Osteocyte (in vitro differentiated cells): ENCODE measurements at regions not wholly inside any gene's neighbourhood (a gene's known extent, or its start where the extent isn't known, plus 50 kb on each side); places are given as distances from the start of the nearest gene placed in this dataset.

Source experiments
- DNase-seq: peaks from one replicate; pipeline ENCODE4 v3.0.0; 2021; ENCODE audit warnings: mixed read lengths; ENCODE audit not compliant: unreplicated experiment; ENCODE audit errors: extremely low spot score
- H3K27ac Mint-ChIP-seq: one replicate; pipeline ENCODE4 v1.8.0; 2021; ENCODE audit warnings: mild to moderate bottlenecking, mixed read lengths; ENCODE audit not compliant: unreplicated experiment
- H3K27me3 Mint-ChIP-seq: one replicate; pipeline ENCODE4 v1.8.0; 2021; ENCODE audit warnings: mixed read lengths; ENCODE audit not compliant: unreplicated experiment
- H3K36me3 Mint-ChIP-seq: one replicate; pipeline ENCODE4 v1.8.0; 2021; ENCODE audit warnings: mixed read lengths; ENCODE audit not compliant: unreplicated experiment
- H3K4me1 Mint-ChIP-seq: one replicate; pipeline ENCODE4 v1.8.0; 2021; ENCODE audit warnings: mixed read lengths; ENCODE audit not compliant: unreplicated experiment
- H3K4me3 Mint-ChIP-seq: one replicate; pipeline ENCODE4 v1.8.0; 2021; ENCODE audit warnings: mild to moderate bottlenecking, moderate library complexity, mixed read lengths; ENCODE audit not compliant: unreplicated experiment
- H3K9me3 Mint-ChIP-seq: one replicate; pipeline ENCODE4 v1.8.0; 2021; ENCODE audit warnings: mixed read lengths; ENCODE audit not compliant: unreplicated experiment
- CTCF ChIP-seq: fragments of 200-600 bp; sonication (generic); IDR thresholded peaks from 2 replicates; pipeline ENCODE4 v1.5.0; 2021; ENCODE audit warnings: antibody characterized with exemption, mild to moderate bottlenecking, moderate library complexity

DNA sequence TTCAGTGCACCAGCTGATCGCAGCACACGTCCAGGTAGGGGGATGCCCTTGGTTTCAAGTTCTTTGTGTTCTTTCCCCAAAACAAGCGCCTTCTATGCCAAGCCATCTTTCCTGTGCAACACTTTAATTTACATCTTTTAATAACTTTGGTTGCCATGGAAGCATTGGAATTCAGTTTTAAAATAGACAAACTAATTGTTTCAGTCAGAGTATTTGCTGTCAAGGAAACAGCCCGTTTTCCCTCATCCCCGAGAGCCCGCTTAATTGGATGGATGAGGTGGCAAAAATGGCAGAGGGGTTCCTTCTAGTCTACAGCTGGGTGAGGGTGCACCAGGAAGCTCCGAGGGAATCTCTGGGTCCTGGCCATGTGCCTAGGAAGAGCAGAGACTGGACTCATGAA, 793.7 kb upstream of the EEF2KMT start:
- Mint-ChIP-seq H3K27ac (no peak overlapping the region), H3K36me3 (no peaks in the 10 kb centered on the region), H3K4me1 (no peaks in the 10 kb centered on the region), H3K4me3 (no peak overlapping the region), H3K27me3 (no peaks in the 10 kb centered on the region), H3K9me3 (peaks cover 58% of the 10 kb centered on the region)
- DNase-seq: no peak
- TF ChIP-seq CTCF: no peak

GRCh38 chr16:5885521-5885920, 787.9 kb upstream of the EEF2KMT start:
- no peak for DNase-seq
- no peaks in the 10 kb centered on the region for H3K36me3 Mint-ChIP-seq
- H3K27ac Mint-ChIP-seq: no peak overlapping the region
- no peak overlapping the region for H3K4me3 Mint-ChIP-seq
- H3K27me3 Mint-ChIP-seq: no peaks in the 10 kb centered on the region
- no peaks in the 10 kb centered on the region for H3K4me1 Mint-ChIP-seq
- peaks cover 55% of the 10 kb centered on the region for H3K9me3 Mint-ChIP-seq
- no peak for TF ChIP-seq CTCF

- Mint-ChIP-seq H3K27me3 (no peaks in the 10 kb centered on the region), H3K4me1 (no peaks in the 10 kb centered on the region)
- no peak for TF ChIP-seq CTCF
Observed at GRCh38 chr16:5884996-5885395, 787.4 kb upstream of the EEF2KMT start.

GRCh38 chr16:5884339-5884738, 786.7 kb upstream of the EEF2KMT start:
- TF ChIP-seq CTCF: no peak
- no peaks in the 10 kb centered on the region for H3K4me1 Mint-ChIP-seq
- H3K27ac Mint-ChIP-seq: no peak overlapping the region
- H3K4me3 Mint-ChIP-seq: no peak overlapping the region
- no peak for DNase-seq
- no peaks in the 10 kb centered on the region for H3K27me3 Mint-ChIP-seq
- no peaks in the 10 kb centered on the region for H3K36me3 Mint-ChIP-seq
- peaks cover 53% of the 10 kb centered on the region for H3K9me3 Mint-ChIP-seq

More at GRCh38 chr16:5884996-5885395, 787.4 kb upstream of the EEF2KMT start:
- H3K27ac Mint-ChIP-seq: no peak overlapping the region
- no peak for DNase-seq
- no peak overlapping the region for H3K4me3 Mint-ChIP-seq
- H3K36me3 Mint-ChIP-seq: no peaks in the 10 kb centered on the region
- H3K9me3 Mint-ChIP-seq: peaks cover 59% of the 10 kb centered on the region

- no peaks in the 10 kb centered on the region for H3K4me1 Mint-ChIP-seq
- DNase-seq: no peak
- peaks cover 42% of the 10 kb centered on the region for H3K9me3 Mint-ChIP-seq
- H3K27ac Mint-ChIP-seq: no peak overlapping the region
- no peak for TF ChIP-seq CTCF
- H3K27me3 Mint-ChIP-seq: no peaks in the 10 kb centered on the region
- no peak overlapping the region for H3K4me3 Mint-ChIP-seq
- no peaks in the 10 kb centered on the region for H3K36me3 Mint-ChIP-seq
Observed at GRCh38 chr16:5882087-5882640, 784.6 kb upstream of the EEF2KMT start.
